GM12874 (cell line): ENCODE measurements at regions not wholly inside any gene's neighbourhood (a gene's known extent, or its start where the extent isn't known, plus 50 kb on each side); places are given as distances from the start of the nearest gene placed in this dataset.

Experiments
- TF ChIP-seq, protein P1 (sequence below): IDR thresholded peaks from 2 replicates; pipeline ENCODE4 v1.5.1; 2011; ENCODE audit warnings: low read depth, mild to moderate bottlenecking, control low read depth, low read length, moderate library complexity; ENCODE audit not compliant: insufficient read depth

DNA sequence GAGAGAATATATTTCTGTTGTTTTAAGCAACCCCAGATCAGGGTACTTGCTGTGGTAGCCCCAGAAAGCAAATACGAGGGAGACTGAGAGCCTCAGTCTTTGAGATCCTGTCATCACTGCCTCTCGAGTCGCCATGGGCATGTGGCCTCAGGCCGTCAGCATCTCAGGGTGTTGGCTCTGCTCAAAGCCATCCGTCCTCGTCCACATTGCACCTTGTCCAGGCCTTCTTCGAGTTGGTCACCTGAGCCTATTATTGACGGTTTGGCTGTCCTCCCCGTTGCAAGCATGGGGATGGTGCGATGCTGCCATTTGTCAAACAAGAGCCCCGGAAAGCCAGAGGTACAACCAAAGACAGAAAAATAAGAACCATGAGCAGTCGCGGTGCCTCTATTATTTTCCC is 136.9 kb downstream of the IRF8 start:
- TF ChIP-seq, protein P1, sequence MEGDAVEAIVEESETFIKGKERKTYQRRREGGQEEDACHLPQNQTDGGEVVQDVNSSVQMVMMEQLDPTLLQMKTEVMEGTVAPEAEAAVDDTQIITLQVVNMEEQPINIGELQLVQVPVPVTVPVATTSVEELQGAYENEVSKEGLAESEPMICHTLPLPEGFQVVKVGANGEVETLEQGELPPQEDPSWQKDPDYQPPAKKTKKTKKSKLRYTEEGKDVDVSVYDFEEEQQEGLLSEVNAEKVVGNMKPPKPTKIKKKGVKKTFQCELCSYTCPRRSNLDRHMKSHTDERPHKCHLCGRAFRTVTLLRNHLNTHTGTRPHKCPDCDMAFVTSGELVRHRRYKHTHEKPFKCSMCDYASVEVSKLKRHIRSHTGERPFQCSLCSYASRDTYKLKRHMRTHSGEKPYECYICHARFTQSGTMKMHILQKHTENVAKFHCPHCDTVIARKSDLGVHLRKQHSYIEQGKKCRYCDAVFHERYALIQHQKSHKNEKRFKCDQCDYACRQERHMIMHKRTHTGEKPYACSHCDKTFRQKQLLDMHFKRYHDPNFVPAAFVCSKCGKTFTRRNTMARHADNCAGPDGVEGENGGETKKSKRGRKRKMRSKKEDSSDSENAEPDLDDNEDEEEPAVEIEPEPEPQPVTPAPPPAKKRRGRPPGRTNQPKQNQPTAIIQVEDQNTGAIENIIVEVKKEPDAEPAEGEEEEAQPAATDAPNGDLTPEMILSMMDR: no peak

DNA sequence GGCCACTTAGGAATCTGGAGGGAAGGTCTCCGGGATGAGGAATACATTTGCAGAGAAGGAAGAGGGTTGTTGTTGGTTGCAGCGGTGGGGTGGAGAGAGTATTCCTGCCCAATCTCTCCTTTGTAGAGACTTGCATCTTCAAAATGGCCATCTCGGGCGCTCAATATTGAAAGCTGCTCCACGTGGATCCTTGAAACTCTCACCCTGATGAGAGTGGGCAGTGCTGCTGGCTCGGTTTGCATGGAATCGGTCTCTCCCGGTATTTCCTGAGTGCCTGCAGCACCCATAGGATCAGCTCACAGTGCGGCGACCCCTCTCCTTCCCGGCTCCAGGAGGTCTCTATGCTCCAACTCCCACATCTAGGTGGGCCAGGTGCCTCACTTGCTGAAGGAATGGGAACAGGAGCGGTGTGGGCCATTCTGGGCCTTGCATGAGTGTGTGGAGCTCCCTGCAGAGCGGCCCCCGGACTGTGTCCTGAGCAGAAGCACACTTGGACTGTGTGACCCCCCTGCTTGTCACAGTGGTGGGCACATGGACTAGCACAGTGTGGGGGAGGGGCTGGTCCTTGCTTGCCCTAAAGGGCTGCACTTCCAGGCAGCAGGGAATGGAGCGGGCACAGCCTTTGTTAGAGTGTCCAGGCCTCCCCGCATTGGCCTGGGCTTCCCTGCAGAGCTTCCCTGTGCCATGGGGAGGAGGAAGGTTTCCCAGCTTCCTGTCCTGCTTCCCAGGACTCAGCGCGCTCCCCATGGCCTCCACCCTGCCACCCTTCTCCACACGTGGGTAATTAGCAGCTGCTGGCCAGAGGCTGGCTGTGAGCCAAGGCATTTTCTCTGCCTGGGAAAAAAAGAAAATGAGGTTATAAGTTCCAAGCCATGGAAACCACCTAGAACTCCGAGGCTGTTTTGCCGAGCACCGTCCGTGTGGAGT is 139.3 kb downstream of the IRF8 start:
- TF ChIP-seq, protein P1: no peak

DNA sequence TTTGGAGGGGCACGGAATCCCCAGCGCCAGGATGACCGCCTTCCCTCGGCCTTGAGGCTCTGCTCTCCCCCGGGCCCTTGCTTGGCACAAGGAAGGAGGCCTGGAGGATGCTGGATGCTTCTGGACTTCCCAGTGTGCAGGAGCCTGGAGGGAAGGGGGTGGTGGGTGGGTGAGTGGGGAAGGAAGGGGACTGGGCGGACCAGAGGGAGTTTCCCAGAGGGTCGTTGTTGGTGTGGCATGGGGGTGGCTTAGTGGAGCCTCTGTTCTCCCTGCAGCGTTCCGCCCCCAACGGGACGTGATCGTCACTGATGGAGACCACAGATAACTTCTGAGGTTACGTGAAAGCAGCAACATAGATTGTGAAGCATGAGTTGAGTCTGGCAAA is 140.0 kb downstream of the IRF8 start:
- TF ChIP-seq, protein P1: no peak

DNA sequence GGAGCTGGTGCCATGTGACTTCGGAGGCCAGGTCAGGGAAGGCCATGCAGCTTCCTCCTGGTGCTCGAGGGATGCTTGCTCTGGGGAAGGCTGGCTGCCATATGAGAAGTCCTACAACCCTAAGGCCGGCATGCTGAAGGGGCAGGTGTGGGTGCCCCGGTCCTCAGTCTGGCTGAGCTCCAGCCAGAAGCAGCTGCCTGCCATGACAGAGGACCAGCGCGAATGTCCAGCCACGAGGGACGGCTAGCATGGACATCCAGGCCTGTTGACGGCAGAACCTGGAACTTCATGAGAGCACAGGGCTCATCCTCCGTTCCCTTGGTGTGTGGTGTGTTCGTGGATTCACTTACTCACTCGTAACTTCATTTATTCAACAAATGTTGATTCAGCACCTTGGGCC is 140.6 kb downstream of the IRF8 start:
- TF ChIP-seq, protein P1: no peak

DNA sequence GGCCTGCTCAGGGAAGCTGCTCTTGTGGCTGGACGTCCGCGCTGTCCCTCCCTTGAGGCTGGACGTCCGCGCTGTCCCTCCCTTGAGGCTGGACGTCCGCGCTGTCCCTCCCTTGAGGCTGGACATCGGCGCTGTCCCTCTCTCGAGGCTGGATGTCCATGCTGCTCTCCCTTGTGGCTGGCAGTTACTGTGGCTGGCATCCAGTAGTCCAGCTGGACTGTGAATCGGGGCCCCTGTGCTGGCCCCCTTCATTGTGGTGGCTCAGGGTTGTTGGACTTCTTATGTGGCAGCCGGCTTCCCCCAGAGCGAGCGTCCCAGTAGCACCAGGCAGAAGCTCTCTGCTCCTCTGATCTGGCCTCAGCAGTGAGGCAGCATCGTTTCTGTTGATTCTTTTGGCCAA is 141.5 kb downstream of the IRF8 start:
- TF ChIP-seq, protein P1: no peak

DNA sequence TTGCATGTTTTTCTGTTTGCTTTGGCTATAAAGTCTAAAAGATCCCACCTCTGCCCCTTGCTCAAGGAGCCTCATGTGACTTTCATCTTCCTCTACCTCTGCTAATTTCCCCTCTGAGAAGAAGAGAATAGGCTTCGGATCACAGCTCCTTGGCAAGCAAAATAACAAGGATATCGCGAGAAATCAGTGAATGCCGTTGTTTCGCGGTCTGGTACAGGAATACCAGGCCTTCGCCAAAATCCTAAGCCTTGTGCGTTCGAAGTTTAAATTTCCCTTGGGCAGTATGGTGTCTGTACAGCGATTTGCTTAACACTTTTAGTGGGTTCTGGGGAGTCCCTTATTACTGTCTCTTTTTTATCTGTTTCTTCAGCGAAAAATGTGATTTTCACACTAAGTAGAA is 142.3 kb downstream of the IRF8 start:
- TF ChIP-seq, protein P1: no peak

DNA sequence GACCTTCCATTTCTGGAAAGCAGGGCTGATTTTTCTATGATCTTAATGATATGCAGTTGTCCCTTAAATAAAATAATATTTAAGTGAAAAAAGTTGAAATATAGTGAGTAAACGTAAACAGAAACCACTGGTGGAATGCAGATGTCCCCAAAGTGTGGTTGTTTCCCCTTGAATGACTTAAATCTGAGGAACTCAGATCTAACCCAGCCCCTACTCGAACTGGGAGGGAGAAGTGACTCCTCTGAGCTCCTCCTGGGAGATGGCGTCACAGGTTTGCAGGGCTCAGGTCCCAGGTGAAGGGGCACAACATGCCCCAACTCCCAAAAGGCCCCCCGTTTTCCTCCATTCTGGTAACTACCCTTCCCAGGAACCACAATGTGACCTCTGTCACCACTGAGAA is 142.8 kb downstream of the IRF8 start:
- TF ChIP-seq, protein P1: no peak
